GM18499 (cell line): ENCODE measurements at regions not wholly inside any gene's neighbourhood (a gene's known extent, or its start where the extent isn't known, plus 50 kb on each side); places are given as distances from the start of the nearest gene placed in this dataset.

Experiments
- ATAC-seq: cut with Tn5 transposase; IDR thresholded peaks from one replicate; pipeline ENCODE4 v1.9.1; 2021; ENCODE audit warnings: moderate number of reproducible peaks; ENCODE audit not compliant: insufficient read depth, unreplicated experiment

GRCh38 chr2:120892967-120893667, 157.4 kb downstream of the GLI2 start:
- ATAC-seq, result no peak

GRCh38 chr2:120893811-120894584, 158.3 kb downstream of the GLI2 start:
- ATAC-seq, result no peak

- no peak for ATAC-seq
Observed at GRCh38 chr2:120894966-120895365, 159.3 kb downstream of the GLI2 start.

GRCh38 chr2:120896126-120896525, 160.5 kb downstream of the GLI2 start:
- ATAC-seq, result no peak

- no peak for ATAC-seq
Observed at GRCh38 chr2:120896901-120897300, 161.2 kb downstream of the GLI2 start.

- ATAC-seq, result no peak
Observed at GRCh38 chr2:120897399-120897798, 161.7 kb downstream of the GLI2 start.

- ATAC-seq, result no peak
Observed at GRCh38 chr2:120898496-120898895, 162.8 kb downstream of the GLI2 start.

- ATAC-seq, result no peak
Observed at GRCh38 chr2:120898961-120899750, 163.5 kb downstream of the GLI2 start.

- no peak for ATAC-seq
Observed at GRCh38 chr2:120899771-120900170, 164.1 kb downstream of the GLI2 start.

- ATAC-seq, result no peak
Observed at GRCh38 chr2:120901201-120901600, 165.5 kb downstream of the GLI2 start.

- ATAC-seq, result no peak
Observed at GRCh38 chr2:120902592-120902991, 166.9 kb downstream of the GLI2 start.

- no peak for ATAC-seq
Observed at GRCh38 chr2:120904379-120904778, 168.7 kb downstream of the GLI2 start.

GRCh38 chr2:120904830-120905234, 169.2 kb downstream of the GLI2 start:
- no peak for ATAC-seq

GRCh38 chr2:120905298-120905697, 169.6 kb downstream of the GLI2 start:
- ATAC-seq, result no peak

GRCh38 chr2:120905824-120906571, 170.3 kb downstream of the GLI2 start:
- ATAC-seq, result no peak

- no peak for ATAC-seq
Observed at GRCh38 chr2:120906914-120907313, 171.2 kb downstream of the GLI2 start.

GRCh38 chr2:120907822-120908221, 172.2 kb downstream of the GLI2 start:
- ATAC-seq, result no peak

GRCh38 chr2:120908314-120908975, 172.8 kb downstream of the GLI2 start:
- ATAC-seq, result no peak

GRCh38 chr2:120909102-120909501, 173.4 kb downstream of the GLI2 start:
- no peak for ATAC-seq

GRCh38 chr2:120910164-120910563, 174.5 kb downstream of the GLI2 start:
- ATAC-seq, result no peak
